Kidney (tissue), 13 donors: ENCODE measurements at regions not wholly inside any gene's neighbourhood (a gene's known extent, or its start where the extent isn't known, plus 50 kb on each side); places are given as distances from the start of the nearest gene placed in this dataset.

Experiments used
- DNase-seq, 5 donors: peaks; one replicate each; pipeline ENCODE4 v3.0.0-alpha.2; 2013 to 2020
- FAIRE-seq: peaks from 2 replicates; lab custom pipeline; 2012; peaks lifted over from hg19 to GRCh38; lab: Jason Lieb, UNC
- H3K27ac ChIP-seq, 2 donors: one replicate each; pipeline ENCODE4 v1.7.0; 2013; ENCODE audit warnings: low read depth in 2 of 2, low read length in 2 of 2, inconsistent platforms in 1 of 2
- H3K27me3 ChIP-seq: one replicate; pipeline ENCODE4 v1.7.1; 2013; ENCODE audit warnings: low read length, inconsistent platforms; ENCODE audit not compliant: control insufficient read depth, insufficient read depth
- H3K36me3 ChIP-seq, 3 donors: one replicate each; pipeline versions ENCODE4 v1.7.0 to v1.7.1; 2013; ENCODE audit warnings: low read length in 3 of 3, control low read depth in 1 of 3, inconsistent platforms in 1 of 3; ENCODE audit not compliant: insufficient read depth in 3 of 3, control insufficient read depth in 2 of 3
- H3K4me1 ChIP-seq, 3 donors: one replicate each; pipeline versions ENCODE4 v1.7.0 to v1.7.1; 2013; ENCODE audit warnings: low read length in 3 of 3, inconsistent platforms in 1 of 3, low read depth in 1 of 3; ENCODE audit not compliant: control insufficient read depth in 2 of 3, insufficient read depth in 2 of 3
- H3K4me3 ChIP-seq, 3 donors: one replicate each; pipeline versions ENCODE4 v1.7.0 to v1.8.1; 2013; ENCODE audit warnings: low read length in 3 of 3, control low read depth in 1 of 3, inconsistent platforms in 1 of 3
- H3K9ac ChIP-seq, 3 donors: one replicate each; pipeline versions ENCODE4 v1.7.0 to v1.7.1; 2013; ENCODE audit warnings: low read length in 3 of 3, control low read depth in 1 of 3, inconsistent platforms in 1 of 3
- H3K9me3 ChIP-seq, 3 donors: one replicate each; pipeline versions ENCODE4 v1.7.0 to v1.7.1; 2013; ENCODE audit warnings: low read length in 3 of 3, control low read depth in 1 of 3, inconsistent platforms in 1 of 3; ENCODE audit not compliant: control insufficient read depth in 2 of 3, insufficient read depth in 1 of 3
- intact Hi-C: fragments of 100-400 bp; cut with DNase I; formaldehyde crosslinking; loops from one replicate; pipeline ENCODE4 v1.11.1; 2022
- TF ChIP-seq, protein P1 (sequence below): IDR thresholded peaks from 3 replicates; pipeline ENCODE4 v1.5.1; 2012; ENCODE audit warnings: mild to moderate bottlenecking, moderate library complexity, borderline replicate concordance; ENCODE audit not compliant: insufficient read depth; ENCODE audit errors: extremely low read depth
- donor health status: control.
- donor health status: control.
- donor health status: control.
- donor health status: control.
- donor health status: control.
- donor health status: DM: yes; HTN: yes; CAD: no.
- donor health status: Normal renal cell carcinoma (clear cell type).

DNA sequence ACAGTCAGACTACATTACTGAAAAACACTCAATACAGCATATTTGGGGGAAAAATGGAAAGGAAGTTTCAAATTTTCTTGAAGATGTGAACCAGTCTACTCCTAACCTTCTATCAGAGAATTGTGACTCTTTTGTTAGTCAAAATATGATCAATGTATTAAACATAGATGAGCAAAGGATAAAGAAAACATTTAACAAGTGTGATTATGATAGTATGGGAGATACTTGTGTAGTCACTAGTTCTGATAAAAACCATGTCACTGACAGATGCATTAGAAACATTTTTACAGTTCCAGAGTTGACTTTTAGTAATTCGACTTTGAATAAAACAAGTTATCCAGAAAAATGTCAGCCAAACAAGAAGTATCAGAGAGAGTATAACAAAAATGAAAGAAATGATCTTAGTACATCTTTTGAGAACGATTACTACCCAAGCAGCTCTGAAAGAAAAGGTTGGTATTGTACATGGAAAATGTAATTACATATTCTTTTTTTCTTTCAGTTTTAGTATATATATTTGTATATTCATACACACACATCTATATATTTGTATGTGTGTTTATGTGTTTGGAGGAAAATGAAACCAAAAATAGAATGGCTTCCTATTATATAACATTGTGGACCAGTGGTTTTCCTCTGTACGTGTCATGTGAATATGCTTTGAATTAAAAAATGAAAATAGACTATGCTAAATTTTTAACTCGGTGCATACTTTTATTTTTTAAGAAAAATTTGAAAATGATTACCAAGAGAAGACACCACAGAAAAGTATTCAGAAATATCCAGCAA is 63.3 kb upstream of the ABCD2 start:
- no peaks in the 10 kb centered on the region for H3K27me3 ChIP-seq
- TF ChIP-seq, protein P1, sequence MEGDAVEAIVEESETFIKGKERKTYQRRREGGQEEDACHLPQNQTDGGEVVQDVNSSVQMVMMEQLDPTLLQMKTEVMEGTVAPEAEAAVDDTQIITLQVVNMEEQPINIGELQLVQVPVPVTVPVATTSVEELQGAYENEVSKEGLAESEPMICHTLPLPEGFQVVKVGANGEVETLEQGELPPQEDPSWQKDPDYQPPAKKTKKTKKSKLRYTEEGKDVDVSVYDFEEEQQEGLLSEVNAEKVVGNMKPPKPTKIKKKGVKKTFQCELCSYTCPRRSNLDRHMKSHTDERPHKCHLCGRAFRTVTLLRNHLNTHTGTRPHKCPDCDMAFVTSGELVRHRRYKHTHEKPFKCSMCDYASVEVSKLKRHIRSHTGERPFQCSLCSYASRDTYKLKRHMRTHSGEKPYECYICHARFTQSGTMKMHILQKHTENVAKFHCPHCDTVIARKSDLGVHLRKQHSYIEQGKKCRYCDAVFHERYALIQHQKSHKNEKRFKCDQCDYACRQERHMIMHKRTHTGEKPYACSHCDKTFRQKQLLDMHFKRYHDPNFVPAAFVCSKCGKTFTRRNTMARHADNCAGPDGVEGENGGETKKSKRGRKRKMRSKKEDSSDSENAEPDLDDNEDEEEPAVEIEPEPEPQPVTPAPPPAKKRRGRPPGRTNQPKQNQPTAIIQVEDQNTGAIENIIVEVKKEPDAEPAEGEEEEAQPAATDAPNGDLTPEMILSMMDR, result no peak
- intact Hi-C loops, result no loop called here
- H3K4me3 ChIP-seq, result no peak overlapping the region
- no peaks in the 10 kb centered on the region for H3K36me3 ChIP-seq
- DNase-seq (no peak), FAIRE-seq (no peak)
- no peaks in the 10 kb centered on the region for H3K4me1 ChIP-seq
- no peak overlapping the region for H3K27ac ChIP-seq
- no peaks in the 10 kb centered on the region for H3K9me3 ChIP-seq
- no peak overlapping the region for H3K9ac ChIP-seq

DNA sequence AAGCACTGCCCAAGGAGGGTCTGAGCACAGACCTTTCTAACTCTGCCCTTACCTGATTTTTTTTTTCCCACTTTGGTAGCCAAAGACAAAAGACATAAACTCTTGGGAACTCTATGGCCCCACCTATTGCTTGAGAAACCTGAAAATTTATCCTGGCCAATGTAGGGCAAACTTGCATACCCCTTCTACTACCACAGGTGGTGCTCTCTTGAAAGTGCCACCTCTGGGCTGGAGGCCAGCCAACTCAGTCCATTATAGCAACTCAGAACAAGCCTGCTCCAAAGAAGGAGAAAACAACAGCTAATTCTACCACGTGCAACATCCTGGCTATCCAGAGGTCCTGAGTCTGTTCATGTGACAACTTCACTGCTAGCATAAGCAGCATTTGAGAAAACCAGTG is 55.7 kb upstream of the ABCD2 start:
- FAIRE-seq, result no peak
- no peak for DNase-seq
- H3K4me3 ChIP-seq, result no peak overlapping the region
- H3K27me3 ChIP-seq, result no peaks in the 10 kb centered on the region
- TF ChIP-seq, protein P1, result no peak
- no peaks in the 10 kb centered on the region for H3K4me1 ChIP-seq
- no peaks in the 10 kb centered on the region for H3K36me3 ChIP-seq
- no peak overlapping the region for H3K9ac ChIP-seq
- peaks cover 0 to 7% (median 0%) of the 10 kb centered on the region in 3 donors for H3K9me3 ChIP-seq
- no peak overlapping the region for H3K27ac ChIP-seq
- intact Hi-C loops, result no loop called here

DNA sequence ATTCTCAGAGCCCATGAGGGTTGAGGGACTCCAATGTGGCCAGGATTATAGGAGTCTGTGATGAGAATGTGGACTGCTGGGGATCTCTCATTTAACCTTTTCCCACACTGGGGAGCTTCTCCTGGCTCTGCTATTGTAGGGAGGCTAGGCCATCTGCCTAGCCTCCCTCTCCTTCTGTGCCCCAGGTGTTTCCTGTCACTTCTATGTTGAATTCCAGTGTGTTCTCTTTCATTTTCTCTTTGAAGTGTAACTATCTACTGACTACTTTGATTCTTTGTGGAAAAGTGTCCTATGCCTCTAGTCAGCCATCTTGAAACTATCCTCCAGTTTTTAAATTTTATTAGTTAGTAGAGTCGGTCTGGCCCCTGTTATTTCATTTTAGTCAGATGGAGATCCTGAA is 53.4 kb upstream of the ABCD2 start:
- Histone ChIP-seq H3K4me3 (no peak overlapping the region), H3K36me3 (no peaks in the 10 kb centered on the region), H3K27me3 (no peaks in the 10 kb centered on the region), H3K27ac (no peak overlapping the region), H3K9me3 (peaks cover 0 to 7% (median 0%) of the 10 kb centered on the region in 3 donors), H3K9ac (no peak overlapping the region), H3K4me1 (no peaks in the 10 kb centered on the region)
- intact Hi-C loops, result no loop called here
- no peak for FAIRE-seq
- DNase-seq, result no peak
- TF ChIP-seq, protein P1, result no peak
